IMR-90 (cell line): ENCODE measurements at regions not wholly inside any gene's neighbourhood (a gene's known extent, or its start where the extent isn't known, plus 50 kb on each side); places are given as distances from the start of the nearest gene placed in this dataset.

Experiments
- ATAC-seq: fragments of 200-7000 bp; cut with Tn5 transposase; 2 replicates; pipeline ENCODE4 v1.9.1; 2020; ENCODE audit warnings: low read depth, mild to moderate bottlenecking, moderate library complexity
- BruUV-seq: library from RNA; stranded (reverse); fragments of 400-500 nt; replicated peaks from 2 replicates; lab custom pipeline; 2021; lab: Mats Ljungman, UMichigan
- CTCF ChIA-PET: fragments of 300-600 bp; formaldehyde crosslinking; extraction: SDS; loops from one replicate; lab custom pipeline; 2021; ENCODE audit warnings: antibody characterized with exemption; lab: Yijun Ruan, JAX
- POLR2A ChIA-PET: fragments of 300-600 bp; sonication (Branson Sonifier 250); formaldehyde crosslinking; loops from one replicate; lab custom pipeline; 2022; ENCODE audit warnings: antibody characterized with exemption; ENCODE audit not compliant: unreplicated experiment; lab: Charles Lee
- DNase-seq: peaks from one replicate; pipeline ENCODE4 v3.0.0; 2013
- H2AFZ ChIP-seq: replicated peaks from 2 replicates; pipeline ENCODE3; 2013; ENCODE audit warnings: low read length, mild to moderate bottlenecking; ENCODE audit not compliant: poor library complexity
- H2AK5ac ChIP-seq: 2 replicates; pipeline ENCODE4 v1.6.1; 2013; ENCODE audit warnings: low read depth, low read length, inconsistent platforms
- H2AK9ac ChIP-seq: replicated peaks from 2 replicates; pipeline ENCODE3; 2013; ENCODE audit warnings: mild to moderate bottlenecking, low read depth, low read length, moderate library complexity; ENCODE audit not compliant: poor library complexity
- H2BK120ac ChIP-seq: 2 replicates; pipeline ENCODE4 v1.6.1; 2013; ENCODE audit warnings: low read depth, low read length, inconsistent platforms
- H2BK15ac ChIP-seq: 3 replicates; pipeline ENCODE4 v1.6.1; 2013; ENCODE audit warnings: low read depth, low read length, inconsistent platforms
- H2BK20ac ChIP-seq: 2 replicates; pipeline ENCODE4 v1.6.1; 2013; ENCODE audit warnings: low read depth, mild to moderate bottlenecking, inconsistent platforms, low read length, moderate library complexity
- H2BK5ac ChIP-seq: 2 replicates; pipeline ENCODE4 v1.6.1; 2013; ENCODE audit warnings: mild to moderate bottlenecking, low read depth, low read length, inconsistent platforms; ENCODE audit not compliant: poor library complexity, severe bottlenecking
- H3K14ac ChIP-seq: replicated peaks from 2 replicates; pipeline ENCODE4 v1.6.1; 2013; ENCODE audit warnings: low read depth, low read length, inconsistent platforms
- H3K18ac ChIP-seq: 2 replicates; pipeline ENCODE4 v1.6.1; 2013; ENCODE audit warnings: low read depth, low read length, control low read depth
- H3K23ac ChIP-seq: 2 replicates; pipeline ENCODE4 v1.6.1; 2013; ENCODE audit warnings: low read depth, low read length, inconsistent platforms
- H3K27ac ChIP-seq: 2 replicates; pipeline ENCODE4 v1.5.1; 2013; ENCODE audit warnings: mild to moderate bottlenecking, control low read depth, low read length; ENCODE audit not compliant: insufficient read depth
- H3K27me3 ChIP-seq: 2 replicates; pipeline ENCODE4 v1.6.1; 2013; ENCODE audit warnings: low read length; ENCODE audit not compliant: control insufficient read depth, insufficient read depth
- H3K36me3 ChIP-seq: 2 replicates; pipeline ENCODE4 v1.6.1; 2013; ENCODE audit warnings: low read length, mixed read lengths; ENCODE audit not compliant: control insufficient read depth, insufficient read depth
- H3K4ac ChIP-seq: 2 replicates; pipeline ENCODE4 v1.6.1; 2013; ENCODE audit warnings: low read depth, low read length, inconsistent platforms
- H3K4me1 ChIP-seq: 2 replicates; pipeline ENCODE4 v1.6.1; 2013; ENCODE audit warnings: low read length, mixed read lengths; ENCODE audit not compliant: control insufficient read depth, insufficient read depth
- H3K4me2 ChIP-seq: 2 replicates; pipeline ENCODE4 v1.6.1; 2013; ENCODE audit warnings: low read depth, mild to moderate bottlenecking, control low read depth, low read length, moderate library complexity
- H3K4me3 ChIP-seq: 2 replicates; pipeline ENCODE4 v1.5.1; 2013; ENCODE audit warnings: low read depth, mild to moderate bottlenecking, control low read depth, low read length, moderate library complexity; ENCODE audit not compliant: insufficient read depth
- H3K56ac ChIP-seq: 2 replicates; pipeline ENCODE4 v1.6.1; 2013; ENCODE audit warnings: low read length, inconsistent platforms; ENCODE audit not compliant: insufficient read depth; ENCODE audit errors: extremely low read depth
- H3K79me1 ChIP-seq, 2 experiments: 2 replicates each; pipeline ENCODE4 v1.6.1; 2013; ENCODE audit warnings: low read length in 2 of 2, inconsistent platforms in 1 of 2, low read depth in 1 of 2
- H3K9ac ChIP-seq: 2 replicates; pipeline ENCODE4 v1.6.1; 2013; ENCODE audit warnings: low read depth, low read length, control low read depth
- H3K9me1 ChIP-seq: 2 replicates; pipeline ENCODE4 v1.6.1; 2013; ENCODE audit warnings: low read length, inconsistent platforms; ENCODE audit not compliant: insufficient read depth
- H3K9me3 ChIP-seq: 2 replicates; pipeline ENCODE4 v1.6.1; 2013; ENCODE audit warnings: low read length; ENCODE audit not compliant: control insufficient read depth, insufficient read depth
- H4K20me1 ChIP-seq: 2 replicates; pipeline ENCODE4 v1.6.1; 2013; ENCODE audit warnings: low read length, inconsistent platforms; ENCODE audit not compliant: insufficient read depth
- H4K5ac ChIP-seq: 2 replicates; pipeline ENCODE4 v1.6.1; 2013; ENCODE audit warnings: mild to moderate bottlenecking, low read depth, low read length, control low read depth
- H4K8ac ChIP-seq, 2 experiments: 2 replicates each; pipeline ENCODE4 v1.6.1; 2013; ENCODE audit warnings: low read depth in 2 of 2, low read length in 2 of 2, control low read depth in 1 of 2, inconsistent platforms in 1 of 2
- H4K91ac ChIP-seq: 2 replicates; pipeline ENCODE4 v1.6.1; 2013; ENCODE audit warnings: low read depth, low read length, inconsistent platforms; ENCODE audit not compliant: insufficient read depth
- SMC3 ChIP-seq: fragments of 150-350 bp; IDR thresholded peaks from 2 replicates; pipeline ENCODE4 v1.6.1; 2016; ENCODE audit warnings: low read depth, mild to moderate bottlenecking, antibody characterized with exemption, low read length, moderate library complexity
- WGBS, 2 experiments: methylation state at CpG; one replicate each; pipeline versions ENCODE4 v1.1.5 to v1.1.7; 2013; ENCODE audit warnings: missing lambda C conversion rate in 2 of 2; ENCODE audit not compliant: insufficient read length in 1 of 2; ENCODE audit errors: extremely low coverage in 2 of 2; 5-methylcytosine and 5-hydroxymethylcytosine counted together
- dilution Hi-C: fragments of 300-500 bp; cut with HindIII; formaldehyde crosslinking; loops from one replicate; pipeline ENCODE4 v1.14.3; 2018; ENCODE audit warnings: low sequenced_read_pairs; ENCODE audit not compliant: unreplicated experiment
- in situ Hi-C: fragments of 300-500 bp; cut with MboI; formaldehyde crosslinking; loops from 3 replicates; pipeline ENCODE4 v1.14.3; 2019; ENCODE audit warnings: low sequenced_read_pairs, inconsistent platforms, mixed read lengths
- intact Hi-C: fragments of 100-400 bp; cut with micrococcal nuclease; formaldehyde crosslinking; loops from 2 replicates; pipeline ENCODE4 v1.10.0; 2022

GRCh38 chr1:22217811-22218460 is 75.0 kb upstream of the WNT4 start:
- no peak for TF ChIP-seq SMC3
- Histone ChIP-seq H2AK5ac (no peak overlapping the region), H3K14ac (no peak overlapping the region), H3K36me3 (no peaks in the 10 kb centered on the region), H3K27me3 (peaks cover 64% of the 10 kb centered on the region), H2BK20ac (no peak overlapping the region), H3K23ac (no peak overlapping the region), H2BK5ac (no peak overlapping the region), H3K9ac (no peak overlapping the region), H3K9me3 (peaks cover 7% of the 10 kb centered on the region), H3K56ac (no peak overlapping the region), H3K18ac (no peak overlapping the region), H4K8ac (no peak overlapping the region), H4K20me1 (no peaks in the 10 kb centered on the region), H3K27ac (no peak overlapping the region), H2BK120ac (no peak overlapping the region), H2AFZ (no peak overlapping the region), H3K4ac (no peak overlapping the region), H4K91ac (no peak overlapping the region), H2BK15ac (no peak overlapping the region), H3K9me1 (no peaks in the 10 kb centered on the region; the same call in 1 of the 2 replicates), H3K79me1 (no peaks in the 10 kb centered on the region), H3K4me3 (no peak overlapping the region), H4K5ac (no peak overlapping the region), H2AK9ac (no peak overlapping the region), H3K4me1 (no peaks in the 10 kb centered on the region), H3K4me2 (no peak overlapping the region)
- no TSS peak for BruUV-seq
- DNase-seq (no peak), ATAC-seq (no peak)
- dilution Hi-C loops (no loop called here), intact Hi-C loops (no loop called here), in situ Hi-C loops (no loop called here)
- WGBS, 2 experiments: 29% methylated on average over 7 of the region's 19 CpGs; no CpG with 5 or more reads in 1 of the 2 experiments
- CTCF ChIA-PET: no interaction called here
- POLR2A ChIA-PET: no interaction called here
